ENCODE measurements at regions not wholly inside any gene's neighbourhood (a gene's known extent, or its start where the extent isn't known, plus 50 kb on each side); places are given as distances from the start of the nearest gene placed in this dataset.

- no peak for DNase-seq (ENCODE audit: low spot score)
Observed at GRCh38 chr12:20264026-20264425, 104.3 kb upstream of the PDE3A start.

GRCh38 chr12:20264608-20265114 lies 103.7 kb upstream of the PDE3A start:
- DNase-seq (ENCODE audit: low spot score): no peak

GRCh38 chr12:20268121-20268732 lies 100.1 kb upstream of the PDE3A start:
- DNase-seq (ENCODE audit: low spot score): no peak

- no peak for DNase-seq (ENCODE audit: low spot score)
Observed at GRCh38 chr12:20268771-20269170, 99.6 kb upstream of the PDE3A start.

- no peak for DNase-seq (ENCODE audit: low spot score)
Observed at GRCh38 chr12:20269337-20270067, 98.8 kb upstream of the PDE3A start.

GRCh38 chr12:20270557-20270956 lies 97.8 kb upstream of the PDE3A start:
- no peak for DNase-seq (ENCODE audit: low spot score)

GRCh38 chr12:20272161-20272560 lies 96.2 kb upstream of the PDE3A start:
- DNase-seq (ENCODE audit: low spot score): no peak

GRCh38 chr12:20272801-20273200 lies 95.5 kb upstream of the PDE3A start:
- DNase-seq (ENCODE audit: low spot score): no peak

GRCh38 chr12:20274008-20274407 lies 94.3 kb upstream of the PDE3A start:
- DNase-seq (ENCODE audit: low spot score): no peak

- no peak for DNase-seq (ENCODE audit: low spot score)
Observed at GRCh38 chr12:20278276-20278675, 90.1 kb upstream of the PDE3A start.

GRCh38 chr12:20280515-20280914 lies 87.8 kb upstream of the PDE3A start:
- no peak for DNase-seq (ENCODE audit: low spot score)

GRCh38 chr12:20282401-20282800 lies 85.9 kb upstream of the PDE3A start:
- DNase-seq (ENCODE audit: low spot score): no peak

- no peak for DNase-seq (ENCODE audit: low spot score)
Observed at GRCh38 chr12:20283482-20283881, 84.9 kb upstream of the PDE3A start.

- DNase-seq (ENCODE audit: low spot score): no peak
Observed at GRCh38 chr12:20289520-20289919, 78.8 kb upstream of the PDE3A start.

GRCh38 chr12:20300457-20300856 lies 67.9 kb upstream of the PDE3A start:
- DNase-seq (ENCODE audit: low spot score): no peak

GRCh38 chr12:20305470-20305869 lies 62.9 kb upstream of the PDE3A start:
- DNase-seq (ENCODE audit: low spot score): no peak

- no peak for DNase-seq (ENCODE audit: low spot score)
Observed at GRCh38 chr12:20309504-20310148, 58.7 kb upstream of the PDE3A start.

GRCh38 chr12:20314328-20314727 lies 54.0 kb upstream of the PDE3A start:
- DNase-seq (ENCODE audit: low spot score): no peak

GRCh38 chr12:20317554-20317953 lies 50.8 kb upstream of the PDE3A start:
- DNase-seq (ENCODE audit: low spot score): no peak
